HT-29 (cell line): ENCODE measurements at regions not wholly inside any gene's neighbourhood (a gene's known extent, or its start where the extent isn't known, plus 50 kb on each side); places are given as distances from the start of the nearest gene placed in this dataset.
A peak's percentile ranks its signal among the peaks of the same experiment; 100 is the strongest.

Experiments used
- DNase-seq: peaks from one replicate; pipeline ENCODE4 v3.0.0-alpha.2; 2015; ENCODE audit warnings: low spot score

DNA sequence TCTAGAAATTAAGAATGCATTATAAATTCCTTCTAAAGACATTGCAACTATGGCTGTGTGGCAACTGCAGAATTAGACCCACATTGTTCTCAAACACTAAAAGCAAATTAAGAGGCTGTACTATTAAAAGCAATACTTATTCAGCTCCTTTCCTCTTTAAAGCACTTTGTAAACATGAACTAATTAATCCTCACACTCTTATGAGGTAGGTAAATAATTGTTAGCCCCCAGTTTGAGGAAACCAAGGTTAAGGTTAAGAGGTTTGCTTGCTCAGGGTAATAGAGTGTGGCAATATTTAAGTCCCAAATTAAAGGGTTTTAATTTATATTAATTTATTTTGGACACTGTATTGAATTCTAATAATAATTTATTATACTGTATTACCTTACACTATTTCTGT is 553.8 kb downstream of the LRRIQ3 start:
- no peak for DNase-seq

DNA sequence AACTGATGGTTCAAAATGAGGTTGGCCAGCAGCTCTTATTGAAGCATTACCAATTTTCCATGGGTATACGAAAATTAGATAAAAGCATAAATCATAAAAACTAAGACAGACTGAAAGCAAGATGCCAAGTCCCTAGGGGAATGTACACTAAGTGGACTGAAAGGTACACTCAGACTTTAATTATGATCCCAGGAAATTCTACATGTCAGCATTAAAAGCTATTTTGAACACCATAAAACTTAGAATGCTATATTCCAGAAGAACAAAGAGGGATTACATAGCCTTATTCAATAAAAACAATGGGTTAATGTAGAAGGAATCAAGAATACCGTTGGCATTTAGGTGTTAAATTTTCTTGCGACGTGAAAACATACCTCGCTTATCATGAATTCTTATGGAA is 558.5 kb downstream of the LRRIQ3 start:
- no peak for DNase-seq

DNA sequence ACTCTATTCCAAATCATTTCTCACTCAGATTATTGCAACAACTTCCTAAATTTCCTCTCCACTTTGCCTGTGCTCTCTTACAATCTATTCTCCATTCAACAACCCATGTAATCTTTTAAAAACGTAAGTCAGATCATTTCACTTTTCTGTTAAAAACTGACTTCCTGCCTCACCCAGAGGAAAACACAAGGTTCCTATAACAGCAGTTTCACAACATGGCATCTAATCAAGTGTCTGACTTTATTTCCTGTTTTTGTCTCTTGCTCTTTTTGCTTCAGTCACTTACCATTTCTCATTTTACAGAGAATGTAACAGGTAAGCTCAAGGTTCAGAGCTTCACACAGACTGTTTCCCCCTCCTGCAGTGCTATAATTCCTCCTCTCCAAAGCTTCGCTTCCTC is 560.7 kb downstream of the LRRIQ3 start:
- DNase-seq = no peak

DNA sequence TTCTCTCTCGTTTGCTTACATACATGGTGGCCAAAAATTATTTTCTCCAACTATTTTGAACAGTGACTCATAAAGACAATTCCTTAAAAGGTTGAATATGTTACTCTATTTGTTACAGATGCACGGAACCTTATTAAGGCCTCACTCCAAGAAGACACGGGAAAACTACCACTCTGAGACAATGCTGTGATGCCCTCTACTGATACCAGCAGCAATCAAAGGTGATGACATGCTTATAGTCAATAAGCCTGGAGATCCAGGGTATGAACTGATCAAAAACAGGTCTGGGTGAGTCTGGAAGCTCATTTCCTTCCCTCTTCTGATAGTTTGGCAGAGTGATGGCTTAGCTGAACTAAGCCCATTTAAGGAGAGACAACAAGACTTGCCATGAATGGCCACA is 563.0 kb downstream of the LRRIQ3 start:
- peak; percentile 56 for DNase-seq

DNA sequence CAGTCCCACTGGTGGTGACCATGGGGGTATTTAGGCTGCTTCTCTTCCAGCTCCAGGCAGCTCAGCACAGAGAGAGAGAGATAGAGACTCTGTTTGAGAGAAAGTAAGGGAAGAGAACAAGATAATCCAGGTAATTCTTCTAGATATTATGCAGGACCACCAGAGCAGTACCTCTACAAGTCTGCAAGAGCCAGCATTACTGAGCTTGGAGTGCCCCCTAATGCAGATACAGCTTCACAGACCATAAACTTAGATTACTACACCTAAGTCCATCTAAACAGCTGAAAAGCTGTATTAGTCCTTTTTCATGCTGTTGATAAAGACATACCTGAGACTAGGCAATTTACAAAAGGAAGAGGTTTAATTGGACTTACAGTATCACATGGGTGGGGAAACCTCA is 570.3 kb downstream of the LRRIQ3 start:
- DNase-seq = no peak

DNA sequence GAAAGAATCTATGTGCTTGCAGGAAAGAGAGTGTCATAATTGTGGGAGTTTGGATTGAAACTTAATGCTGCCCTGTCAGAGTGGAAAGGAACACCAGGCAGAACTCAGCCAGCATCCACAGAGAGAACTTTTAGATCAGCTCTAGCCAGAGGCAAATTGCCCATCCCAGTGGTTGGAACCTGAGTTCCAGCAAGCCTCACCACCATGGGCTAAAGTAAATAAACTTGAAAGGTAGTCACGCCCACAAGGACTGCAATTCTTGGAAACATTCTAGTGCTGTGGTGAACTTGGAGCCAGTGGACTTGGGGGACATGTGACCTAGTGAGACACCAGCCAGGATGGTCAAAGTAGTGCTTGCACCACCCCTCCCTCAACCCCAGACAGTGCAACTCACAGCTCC is 571.6 kb downstream of the LRRIQ3 start:
- DNase-seq = no peak

DNA sequence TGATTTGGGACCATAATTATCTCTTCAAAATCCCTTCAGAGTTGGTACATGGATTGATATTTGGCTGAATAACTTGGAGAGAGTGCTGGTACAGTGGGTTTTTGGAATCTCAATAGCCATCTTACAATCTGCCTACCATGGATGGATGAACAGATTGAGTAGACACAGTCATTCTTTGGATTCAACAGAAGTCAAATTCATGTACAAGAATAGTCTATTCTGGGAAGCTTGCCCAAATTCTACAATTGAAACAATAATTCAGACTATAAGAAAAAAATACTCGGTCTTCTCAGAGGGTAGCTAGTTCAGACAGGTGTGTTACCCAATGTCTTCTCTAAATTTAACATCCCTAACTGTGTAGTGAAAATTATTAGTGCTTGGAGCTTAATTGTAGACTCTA is 574.0 kb downstream of the LRRIQ3 start:
- no peak for DNase-seq

DNA sequence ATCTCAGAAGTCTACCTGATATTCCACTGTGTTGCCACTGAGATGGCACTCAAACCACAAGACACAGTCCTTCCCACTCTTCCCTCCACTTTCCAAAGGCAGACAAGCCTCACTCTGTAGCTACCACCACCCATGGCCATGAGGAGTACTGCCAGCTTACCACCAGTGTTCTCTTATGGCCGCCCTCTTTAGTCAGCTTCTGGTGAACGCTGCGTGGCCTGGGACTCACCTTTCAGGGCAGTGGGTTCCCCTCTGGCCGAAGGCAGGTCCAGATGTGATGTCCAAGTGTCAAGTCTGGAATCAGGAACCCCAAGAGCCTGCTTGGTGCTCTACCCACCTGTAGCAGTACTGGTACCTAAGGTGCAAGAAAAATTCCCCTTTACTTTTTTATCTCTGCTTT is 580.8 kb downstream of the LRRIQ3 start:
- DNase-seq = no peak

DNA sequence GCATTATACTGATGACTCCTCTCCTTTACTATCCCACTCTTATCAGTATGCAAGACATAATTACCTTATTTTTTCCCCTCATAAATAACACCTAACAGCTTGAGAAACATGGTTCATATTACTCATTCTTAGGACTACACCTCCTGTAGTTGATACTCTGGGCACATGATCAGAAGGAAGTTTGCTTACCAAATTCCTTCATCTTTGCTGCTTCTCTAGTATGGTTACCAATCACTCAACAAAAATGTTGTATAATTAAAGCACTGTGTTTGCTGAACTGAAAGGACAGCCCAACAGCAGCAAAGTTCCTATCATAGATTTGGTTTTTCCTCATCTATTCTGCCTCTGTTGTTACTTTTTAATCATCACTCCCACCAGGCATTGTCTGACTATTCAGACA is 586.3 kb downstream of the LRRIQ3 start:
- DNase-seq = peak; percentile 14

DNA sequence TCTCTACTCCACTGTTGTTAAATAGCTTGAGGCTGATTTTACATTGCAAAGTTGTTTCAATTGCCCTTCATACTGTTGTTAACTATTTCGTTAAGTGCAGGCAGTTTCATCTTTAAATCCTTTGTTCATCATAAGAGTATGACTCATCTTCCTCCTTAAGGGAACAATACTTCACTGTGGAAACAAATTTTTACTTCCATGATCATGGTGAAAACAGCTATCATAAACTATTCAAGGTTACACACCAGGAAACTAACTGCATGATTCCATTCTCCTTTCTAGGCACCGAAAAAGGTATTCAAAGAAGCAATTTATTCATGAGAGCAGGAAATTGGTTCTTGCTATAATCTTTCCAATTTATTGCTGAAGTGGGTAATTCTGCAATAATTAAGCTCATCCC is 593.2 kb downstream of the LRRIQ3 start:
- DNase-seq = peak; percentile 29

DNA sequence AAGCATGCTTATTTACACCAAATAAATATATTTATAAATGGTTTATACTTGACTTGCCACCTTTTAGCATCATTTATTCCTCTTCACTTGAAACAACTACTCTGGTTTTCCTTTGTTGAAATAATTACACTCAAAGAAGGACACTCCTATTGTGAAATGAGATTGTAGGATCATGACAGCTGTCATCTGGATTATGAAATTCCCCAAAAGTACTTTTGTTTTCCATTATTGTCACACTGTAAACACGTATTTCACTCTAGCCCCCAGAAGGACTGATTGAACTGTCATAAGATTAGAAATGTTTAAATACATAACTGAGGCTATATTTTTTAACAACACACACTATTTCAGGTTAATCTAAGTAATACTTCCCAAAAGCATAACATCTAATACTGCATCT is 593.8 kb downstream of the LRRIQ3 start:
- no peak for DNase-seq

DNA sequence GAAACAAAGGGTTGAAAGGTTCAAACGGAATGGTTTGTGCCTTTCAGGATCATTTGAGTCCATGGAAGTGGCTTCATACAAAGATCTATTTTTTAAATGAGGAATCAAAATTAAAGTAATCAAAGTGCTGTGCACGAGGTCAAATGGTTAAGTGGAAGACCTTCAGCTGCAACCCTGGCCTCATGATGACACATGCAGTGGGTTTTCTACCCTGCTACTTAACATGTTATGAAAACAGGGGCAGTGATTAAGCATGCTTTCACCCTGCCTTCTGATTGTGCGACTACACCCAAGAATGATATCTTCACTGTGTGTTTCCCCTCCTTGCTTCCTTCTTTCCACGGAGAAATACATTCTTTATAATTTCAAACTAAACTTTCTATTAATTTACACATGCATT is 604.2 kb downstream of the LRRIQ3 start:
- DNase-seq = peak; percentile 79

DNA sequence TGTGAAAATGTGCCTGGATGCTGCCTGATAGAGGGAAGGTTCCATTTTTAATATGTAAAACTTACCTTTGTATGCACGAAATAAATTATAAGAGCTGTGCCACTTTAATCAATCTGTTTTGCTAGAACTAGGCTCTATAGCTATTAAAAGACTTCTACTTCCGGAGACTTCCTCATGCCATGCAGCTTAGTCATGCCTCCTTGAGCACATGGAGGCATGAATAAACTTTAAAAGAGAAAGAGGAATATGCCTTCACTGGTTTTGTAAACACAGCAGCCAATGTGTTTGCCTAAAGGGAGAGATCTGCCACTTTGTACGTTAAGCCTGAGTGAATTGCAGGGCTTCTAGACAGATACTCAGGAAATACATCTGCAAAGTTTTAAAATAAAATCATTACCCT is 604.6 kb downstream of the LRRIQ3 start:
- DNase-seq = peak; percentile 83

DNA sequence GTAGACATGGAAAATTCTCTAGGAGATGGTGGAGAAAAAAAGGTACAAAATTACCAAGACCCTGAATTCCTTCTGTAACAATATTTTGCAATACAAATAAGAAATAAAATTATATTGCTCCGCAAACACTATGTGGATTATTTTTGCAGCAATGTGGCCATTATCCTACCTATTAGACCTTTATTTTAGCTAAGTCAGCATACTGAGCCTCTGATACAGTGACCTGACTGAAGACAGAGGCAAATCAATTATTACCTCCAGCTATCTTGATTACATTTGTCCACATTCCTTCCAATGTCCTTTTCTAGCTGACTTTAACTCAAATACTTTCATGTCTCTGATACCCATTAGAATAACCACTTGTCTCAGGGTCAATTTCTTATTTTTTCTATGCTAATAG is 610.9 kb downstream of the LRRIQ3 start:
- DNase-seq = no peak

DNA sequence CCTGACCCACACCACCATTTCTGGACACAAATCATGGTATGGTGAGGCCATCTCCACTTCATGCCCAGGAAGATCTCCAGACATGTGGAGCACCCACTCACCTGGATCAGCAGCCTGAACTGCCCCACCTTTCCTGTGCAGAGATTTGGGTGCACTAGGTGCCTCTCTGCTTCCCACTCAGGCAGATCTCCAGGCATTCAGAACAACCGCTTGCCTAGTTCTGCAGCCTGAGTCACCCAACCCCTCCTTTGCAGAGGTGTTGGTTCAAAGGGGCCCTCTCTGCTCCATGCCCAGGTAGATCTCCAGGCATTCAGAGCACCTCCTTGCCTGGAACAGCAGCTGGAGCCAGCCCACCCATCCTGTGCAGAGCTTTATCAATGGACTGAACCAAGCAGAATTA is 620.8 kb downstream of the LRRIQ3 start:
- no peak for DNase-seq

DNA sequence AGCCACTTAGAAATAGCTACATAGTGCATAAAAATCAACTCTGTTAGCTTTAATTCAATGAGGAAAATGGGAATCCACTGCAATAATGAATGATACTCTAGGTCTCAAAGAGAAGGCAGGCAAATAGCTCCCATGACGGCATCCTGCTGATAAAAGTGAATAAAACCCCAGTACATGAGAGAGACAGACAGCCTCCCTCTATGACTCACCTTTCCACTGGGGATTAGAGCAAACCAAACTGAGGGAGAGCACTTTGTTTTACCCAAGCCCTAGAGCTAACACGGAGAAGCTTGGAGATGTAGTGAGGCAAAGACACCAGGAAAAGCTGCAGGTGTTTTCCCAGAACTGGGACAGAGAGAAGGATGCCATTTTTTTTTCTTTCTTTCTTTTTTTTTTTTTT is 621.9 kb downstream of the LRRIQ3 start:
- no peak for DNase-seq

DNA sequence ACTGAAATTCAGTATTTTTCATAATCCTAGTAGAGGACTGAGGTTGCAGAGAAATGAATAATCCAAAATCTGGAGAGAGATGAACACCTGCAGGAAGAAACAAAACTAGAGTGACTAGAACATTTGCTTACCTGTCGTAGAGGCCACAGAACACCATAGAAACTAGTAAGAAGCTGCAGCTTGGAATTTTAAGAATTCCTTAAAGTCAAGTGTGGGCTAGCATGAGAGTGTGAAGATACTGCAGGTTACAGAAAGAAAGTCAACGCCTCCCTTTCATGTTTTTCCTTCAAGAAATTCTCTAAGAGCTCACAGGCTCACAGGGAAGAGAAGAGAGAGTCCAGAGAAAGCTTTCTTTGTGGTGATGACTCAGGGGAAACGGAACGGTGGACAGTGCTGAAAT is 633.7 kb downstream of the LRRIQ3 start:
- no peak for DNase-seq

DNA sequence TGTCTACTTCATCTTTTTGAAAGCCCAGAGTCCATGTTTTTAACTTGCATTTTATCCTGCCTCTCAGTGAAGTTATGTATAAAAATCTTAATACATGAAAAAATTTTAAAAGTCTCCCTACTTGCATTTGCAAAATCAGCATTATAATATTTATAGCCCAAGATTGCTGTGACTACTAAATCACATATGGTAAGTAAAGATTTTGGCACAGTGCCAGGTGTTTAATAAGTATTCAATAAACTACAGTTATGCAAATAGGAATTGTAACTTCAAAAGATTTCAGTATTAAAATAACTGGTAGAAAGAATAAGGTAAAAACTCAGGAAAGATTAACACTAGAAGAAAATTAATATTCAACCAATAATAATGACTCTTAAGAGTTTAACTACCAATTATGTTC is 641.7 kb downstream of the LRRIQ3 start:
- DNase-seq = no peak

DNA sequence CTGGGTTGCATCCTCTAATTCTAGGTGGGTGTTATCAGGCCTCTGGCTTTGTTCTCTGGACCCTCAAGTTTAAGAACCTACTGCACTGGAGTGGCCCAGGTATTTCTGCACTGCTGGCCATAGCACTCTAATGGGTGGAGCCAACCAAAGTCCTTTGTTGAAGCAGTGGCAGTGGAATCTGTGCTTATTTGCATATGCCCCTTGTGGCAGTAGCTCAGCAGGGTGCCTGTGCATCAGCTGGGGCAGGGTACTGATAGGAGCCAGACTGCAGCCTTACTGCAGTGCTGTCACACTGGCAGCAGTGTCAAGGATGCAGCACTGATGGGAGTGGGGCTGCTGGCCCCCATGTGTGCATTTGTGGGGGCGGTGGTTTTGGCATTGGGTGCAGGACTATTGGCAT is 660.6 kb downstream of the LRRIQ3 start:
- DNase-seq = no peak

DNA sequence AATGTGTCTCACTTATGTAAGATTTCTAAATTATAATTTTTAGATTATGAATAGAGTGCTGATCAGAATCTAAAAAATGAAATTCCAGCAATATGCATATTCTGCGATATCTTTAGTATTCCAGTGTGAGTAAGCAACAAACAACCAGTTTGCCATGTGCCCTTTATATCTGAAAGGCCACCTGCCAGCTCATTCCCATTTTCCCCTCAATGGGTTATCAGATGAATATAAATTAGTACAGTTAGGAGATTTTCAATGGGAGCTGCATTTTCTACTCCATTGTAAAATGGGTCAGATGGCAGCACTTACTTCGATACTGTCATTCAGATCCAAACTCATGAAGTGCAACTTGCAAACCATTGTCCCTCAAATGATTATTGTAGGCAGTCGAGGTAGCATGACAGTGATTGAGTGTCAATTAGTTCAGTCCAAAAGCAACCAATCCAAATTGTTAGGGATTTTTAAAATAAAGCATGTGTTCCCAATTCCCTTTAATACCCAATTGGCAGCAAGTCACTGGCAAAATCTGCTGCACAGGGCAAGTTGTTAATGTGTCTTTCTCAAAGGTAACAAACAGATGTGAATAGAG is 680.3 kb downstream of the LRRIQ3 start:
- no peak for DNase-seq

DNA sequence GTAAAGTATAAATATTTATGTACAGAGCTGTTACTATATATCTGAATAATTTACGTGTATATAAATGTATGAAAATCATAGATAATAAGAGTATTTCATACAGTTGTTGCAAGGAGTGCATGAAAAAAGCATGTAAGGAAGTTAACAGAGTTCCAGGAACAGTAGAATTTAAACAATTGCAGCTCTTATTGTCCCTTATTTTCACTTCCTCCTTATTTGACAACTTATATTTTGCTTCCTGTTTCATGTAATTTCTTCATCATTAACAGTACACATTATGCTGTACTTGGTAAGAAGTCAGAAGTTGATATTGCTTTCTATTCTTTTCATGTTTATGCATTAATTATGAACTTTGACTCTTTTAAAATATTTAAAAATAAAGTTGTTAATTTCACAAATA is 681.5 kb downstream of the LRRIQ3 start:
- DNase-seq = no peak

DNA sequence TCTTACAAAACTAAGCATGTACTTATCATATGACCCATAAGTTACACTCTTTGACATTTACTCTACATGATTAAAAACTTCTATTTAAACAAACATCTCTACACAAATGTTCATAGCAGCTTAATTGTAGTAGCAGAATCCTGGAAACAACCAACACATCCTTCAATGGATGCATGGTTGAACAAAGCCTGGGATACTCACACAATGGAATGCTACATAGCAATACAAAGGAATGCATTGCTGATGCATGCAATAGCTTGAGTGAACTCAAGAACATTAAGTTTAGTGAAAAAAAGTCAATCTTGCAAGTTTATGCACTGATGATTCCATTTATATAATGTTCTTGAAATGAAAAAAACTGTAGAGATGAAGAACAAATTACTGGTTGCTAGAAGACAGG is 686.9 kb downstream of the LRRIQ3 start:
- DNase-seq = no peak

DNA sequence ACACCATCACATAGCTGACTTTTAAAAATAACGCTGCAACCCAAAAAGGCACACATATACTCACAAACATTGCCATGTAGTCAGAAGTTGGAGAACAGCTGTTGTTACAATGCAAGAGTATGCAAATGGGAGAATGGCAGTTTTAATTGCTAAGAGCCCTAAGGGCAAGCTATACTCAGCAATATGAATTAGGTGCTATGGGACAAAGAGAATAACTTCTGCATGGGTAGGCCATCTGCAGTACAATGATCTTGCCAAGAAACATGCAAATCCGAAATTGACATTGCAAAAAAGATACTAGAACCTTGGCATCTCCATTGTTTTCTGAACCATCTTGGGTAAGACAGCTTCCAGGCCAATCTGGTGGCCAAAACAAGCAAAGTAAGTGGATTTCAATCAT is 697.8 kb downstream of the LRRIQ3 start:
- DNase-seq = no peak

DNA sequence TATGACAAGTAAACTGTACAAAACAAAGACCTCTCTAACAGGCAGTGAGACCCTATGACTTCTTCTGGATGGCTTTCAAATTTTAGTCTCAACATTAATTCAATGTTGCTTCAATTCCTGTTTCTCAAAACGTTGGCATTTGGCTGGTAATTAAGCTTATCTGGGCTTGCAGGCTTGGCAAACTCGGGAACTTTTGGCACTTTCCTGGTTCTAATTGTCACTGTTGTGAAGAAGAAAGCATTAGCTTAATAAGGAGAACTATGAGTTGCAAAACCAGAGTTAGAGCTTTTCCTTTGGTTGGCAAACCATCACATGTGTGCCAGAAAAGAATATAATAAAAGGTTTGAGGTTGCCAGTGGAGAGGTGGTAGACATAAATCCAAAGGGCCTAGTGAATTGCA is 698.3 kb downstream of the LRRIQ3 start:
- no peak for DNase-seq

DNA sequence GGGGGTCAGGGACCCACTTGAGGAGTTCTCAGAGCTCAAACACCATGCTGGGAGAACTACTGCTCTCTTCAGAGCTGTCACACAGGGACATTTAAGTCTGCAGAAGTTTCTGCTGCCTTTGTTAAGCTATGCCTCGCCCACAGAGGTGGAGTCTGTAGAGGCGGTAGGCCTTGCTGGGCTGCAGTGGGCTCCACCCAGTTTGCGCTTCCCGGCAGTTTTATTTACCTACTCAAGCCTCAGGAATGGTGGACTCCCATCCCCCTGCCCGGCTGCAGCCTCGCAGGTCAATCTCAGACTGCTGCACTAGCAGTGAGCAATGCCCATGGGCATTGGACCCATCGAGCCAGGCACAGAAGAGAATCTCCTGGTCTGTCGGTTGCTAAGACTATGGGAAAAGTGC is 706.4 kb downstream of the LRRIQ3 start:
- no peak for DNase-seq
